ENCODE measurements at regions not wholly inside any gene's neighbourhood (a gene's known extent, or its start where the extent isn't known, plus 50 kb on each side); places are given as distances from the start of the nearest gene placed in this dataset.

DNA sequence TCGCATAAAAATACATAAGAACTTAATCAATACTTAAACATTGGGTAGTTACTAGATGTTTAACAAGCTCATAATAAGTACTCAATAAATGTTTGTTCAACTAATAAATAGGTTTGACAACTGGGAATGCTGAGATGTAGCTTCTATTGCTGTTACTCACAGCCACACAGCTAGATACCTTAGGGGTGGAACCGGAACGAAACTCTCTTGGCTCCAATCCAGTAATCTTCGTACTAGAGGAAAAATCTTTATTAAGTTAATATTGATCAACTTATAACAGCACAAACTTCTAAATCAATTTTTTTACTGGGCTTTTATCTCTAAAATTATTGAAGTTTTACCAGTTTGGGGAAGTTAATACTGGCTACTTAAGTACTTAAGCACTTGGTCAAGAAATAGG is 247.8 kb downstream of the PAX3 start:
- H3K36me3 ChIP-seq, result no peaks in the 10 kb centered on the region
- TF ChIP-seq, protein P1, sequence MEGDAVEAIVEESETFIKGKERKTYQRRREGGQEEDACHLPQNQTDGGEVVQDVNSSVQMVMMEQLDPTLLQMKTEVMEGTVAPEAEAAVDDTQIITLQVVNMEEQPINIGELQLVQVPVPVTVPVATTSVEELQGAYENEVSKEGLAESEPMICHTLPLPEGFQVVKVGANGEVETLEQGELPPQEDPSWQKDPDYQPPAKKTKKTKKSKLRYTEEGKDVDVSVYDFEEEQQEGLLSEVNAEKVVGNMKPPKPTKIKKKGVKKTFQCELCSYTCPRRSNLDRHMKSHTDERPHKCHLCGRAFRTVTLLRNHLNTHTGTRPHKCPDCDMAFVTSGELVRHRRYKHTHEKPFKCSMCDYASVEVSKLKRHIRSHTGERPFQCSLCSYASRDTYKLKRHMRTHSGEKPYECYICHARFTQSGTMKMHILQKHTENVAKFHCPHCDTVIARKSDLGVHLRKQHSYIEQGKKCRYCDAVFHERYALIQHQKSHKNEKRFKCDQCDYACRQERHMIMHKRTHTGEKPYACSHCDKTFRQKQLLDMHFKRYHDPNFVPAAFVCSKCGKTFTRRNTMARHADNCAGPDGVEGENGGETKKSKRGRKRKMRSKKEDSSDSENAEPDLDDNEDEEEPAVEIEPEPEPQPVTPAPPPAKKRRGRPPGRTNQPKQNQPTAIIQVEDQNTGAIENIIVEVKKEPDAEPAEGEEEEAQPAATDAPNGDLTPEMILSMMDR (IDR thresholded peaks at IDR 0.05), result no peak
- H3K27me3 ChIP-seq, result no peaks in the 10 kb centered on the region
- no peaks in the 10 kb centered on the region for H3K4me1 ChIP-seq
- no peak overlapping the region for H3K4me3 ChIP-seq
- H3K27ac ChIP-seq, result no peak overlapping the region
- no peak for DNase-seq (ENCODE audit: low spot score in 2 of 2)
- intact Hi-C loops (cut with DNase I), result no loop called here
- no peaks in the 10 kb centered on the region for H3K9me3 ChIP-seq

DNA sequence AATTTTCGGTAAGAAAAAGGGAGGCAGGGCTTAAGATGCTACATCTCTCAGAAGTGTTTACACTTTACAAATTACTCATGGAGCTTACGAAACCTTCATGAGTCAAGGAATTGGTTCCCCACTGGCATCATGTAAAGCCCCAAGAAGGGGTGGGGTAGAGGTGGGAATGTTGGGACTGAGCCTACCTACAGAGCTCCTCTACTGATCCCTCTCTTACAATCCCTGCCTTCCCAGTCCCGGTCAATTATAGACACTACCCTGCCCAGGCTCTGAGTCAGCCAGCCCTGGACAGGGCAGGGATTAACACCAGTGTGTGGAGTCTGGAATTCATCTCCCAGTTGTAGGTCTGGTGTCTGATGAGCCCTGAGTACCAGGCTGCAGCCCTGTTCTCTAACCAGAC is 248.9 kb downstream of the PAX3 start:
- no peak for DNase-seq (ENCODE audit: low spot score in 2 of 2)
- Histone ChIP-seq H3K9me3 (no peaks in the 10 kb centered on the region), H3K27ac (no peak overlapping the region), H3K4me3 (no peak overlapping the region), H3K36me3 (no peaks in the 10 kb centered on the region), H3K4me1 (no peaks in the 10 kb centered on the region), H3K27me3 (no peaks in the 10 kb centered on the region)
- TF ChIP-seq, protein P1 (IDR thresholded peaks at IDR 0.05), result no peak
- intact Hi-C loops (cut with DNase I), result no loop called here

DNA sequence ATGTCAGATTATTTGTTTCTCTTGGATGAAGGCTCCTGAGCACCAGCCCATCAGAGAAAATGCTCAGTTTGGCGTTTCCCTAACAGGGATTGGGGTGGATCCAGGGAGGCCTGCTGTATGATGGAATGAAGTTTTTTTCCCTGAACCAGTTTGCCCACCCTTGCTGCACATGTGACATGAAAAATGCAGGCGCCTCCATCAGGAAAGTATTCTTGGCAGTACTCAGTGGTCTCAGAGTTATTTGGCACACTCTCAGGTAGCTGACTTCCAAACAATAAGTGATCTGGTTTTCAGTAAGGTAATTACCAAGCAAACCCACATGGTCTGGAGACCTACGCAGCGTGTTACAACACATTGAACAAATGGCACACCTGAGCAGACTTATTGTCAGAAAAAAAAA is 254.9 kb downstream of the PAX3 start:
- TF ChIP-seq, protein P1 (IDR thresholded peaks at IDR 0.05), result no peak
- H3K27ac ChIP-seq, result no peak overlapping the region
- intact Hi-C loops (cut with DNase I), result no loop called here

DNA sequence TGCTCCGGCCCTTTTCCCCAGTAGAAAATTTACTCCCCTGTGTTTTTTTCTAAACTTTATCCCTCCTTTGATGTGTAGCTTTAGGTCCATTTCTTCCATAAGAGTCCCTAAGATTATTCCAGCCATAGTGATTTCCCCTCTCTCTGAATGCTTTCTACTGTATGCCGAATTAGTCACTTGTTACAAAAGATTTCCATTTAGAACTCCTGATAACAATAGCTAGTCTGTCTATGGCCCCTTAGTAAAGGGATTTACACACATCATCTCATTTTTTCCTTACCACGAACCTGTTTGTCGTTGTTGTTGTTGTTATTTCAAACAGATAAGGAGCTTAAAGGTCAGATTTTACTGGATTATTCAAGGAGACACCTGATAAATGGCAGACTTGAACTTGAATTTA is 256.1 kb downstream of the PAX3 start:
- Histone ChIP-seq H3K4me1 (no peaks in the 10 kb centered on the region), H3K36me3 (no peaks in the 10 kb centered on the region), H3K27me3 (no peaks in the 10 kb centered on the region), H3K9me3 (no peaks in the 10 kb centered on the region), H3K27ac (no peak overlapping the region), H3K4me3 (no peak overlapping the region)
- no peak for DNase-seq (ENCODE audit: low spot score in 2 of 2)
- intact Hi-C loops (cut with DNase I), result no loop called here
- TF ChIP-seq, protein P1 (IDR thresholded peaks at IDR 0.05), result no peak

More for the DNA sequence above, 254.9 kb downstream of the PAX3 start:
- no peak overlapping the region for H3K4me3 ChIP-seq
- H3K36me3 ChIP-seq, result no peaks in the 10 kb centered on the region
- no peaks in the 10 kb centered on the region for H3K27me3 ChIP-seq
- H3K9me3 ChIP-seq, result no peaks in the 10 kb centered on the region
- no peak for DNase-seq (ENCODE audit: low spot score in 2 of 2)
- no peaks in the 10 kb centered on the region for H3K4me1 ChIP-seq

DNA sequence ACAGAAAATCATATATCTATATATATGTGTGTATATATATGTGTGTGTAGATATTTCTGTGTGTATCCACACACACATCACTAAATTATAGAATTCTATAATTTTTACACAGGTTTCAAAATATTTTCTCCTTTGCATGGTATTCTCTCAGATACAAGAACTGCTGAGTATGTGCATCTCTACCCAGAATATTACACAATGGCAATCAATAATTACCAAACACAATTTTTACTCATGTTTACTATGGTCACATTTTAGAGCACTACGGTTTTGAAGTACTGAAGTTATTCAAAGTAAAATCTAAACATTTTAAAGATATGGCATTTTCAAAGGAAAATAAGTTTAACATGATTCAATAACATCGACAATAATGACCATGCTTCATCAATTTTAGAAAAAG is 258.5 kb downstream of the PAX3 start:
- no peaks in the 10 kb centered on the region for H3K4me1 ChIP-seq
- H3K9me3 ChIP-seq, result no peaks in the 10 kb centered on the region
- no peak overlapping the region for H3K4me3 ChIP-seq
- no peak overlapping the region for H3K27ac ChIP-seq
- no peak for DNase-seq (ENCODE audit: low spot score in 2 of 2)
- H3K27me3 ChIP-seq, result no peaks in the 10 kb centered on the region
- no peaks in the 10 kb centered on the region for H3K36me3 ChIP-seq
- TF ChIP-seq, protein P1 (IDR thresholded peaks at IDR 0.05), result no peak
- intact Hi-C loops (cut with DNase I), result no loop called here

DNA sequence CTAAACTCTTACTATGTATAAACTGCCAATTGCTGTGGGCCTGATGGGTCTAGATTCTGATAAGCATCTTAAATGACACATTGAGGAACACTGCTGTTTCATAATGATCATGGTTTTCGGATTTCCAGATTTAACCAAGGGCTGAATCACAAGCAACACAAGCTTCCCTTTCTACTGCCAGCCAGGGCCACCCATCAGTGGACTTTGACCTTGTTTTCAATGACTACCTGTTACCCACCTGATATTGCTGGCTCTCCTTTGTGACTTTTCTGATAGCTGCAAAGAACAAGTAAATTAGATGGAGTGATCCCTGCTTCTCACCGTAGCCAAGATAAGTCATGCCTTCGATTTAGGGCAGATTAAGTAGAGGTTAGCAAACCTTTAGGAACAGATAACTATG is 259.0 kb downstream of the PAX3 start:
- H3K27ac ChIP-seq, result no peak overlapping the region
- TF ChIP-seq, protein P1 (IDR thresholded peaks at IDR 0.05), result no peak
- no peak for DNase-seq (ENCODE audit: low spot score in 2 of 2)
- H3K9me3 ChIP-seq, result no peaks in the 10 kb centered on the region
- H3K36me3 ChIP-seq, result no peaks in the 10 kb centered on the region
- no peaks in the 10 kb centered on the region for H3K27me3 ChIP-seq
- no peaks in the 10 kb centered on the region for H3K4me1 ChIP-seq
- H3K4me3 ChIP-seq, result no peak overlapping the region
- intact Hi-C loops (cut with DNase I), result no loop called here

Measured in ascending aorta (tissue), 2 donors.